Cardiac muscle cell (in vitro differentiated cells and primary cell): ENCODE measurements at regions not wholly inside any gene's neighbourhood (a gene's known extent, or its start where the extent isn't known, plus 50 kb on each side); places are given as distances from the start of the nearest gene placed in this dataset.

ENCODE experiments used
- DNase-seq, 2 donors: peaks; one replicate each; pipeline versions ENCODE4 v3.0.0 to v3.0.0-alpha.2; 2010 to 2017; ENCODE audit warnings: low read depth in 1 of 2, low spot score in 1 of 2
- H3K27ac ChIP-seq: fragments of 200-600 bp; sonication (generic); 2 replicates; pipeline ENCODE4 v1.5.1; 2016
- H3K27me3 ChIP-seq: fragments of 200-600 bp; sonication (generic); 2 replicates; pipeline ENCODE4 v1.6.0; 2016; ENCODE audit warnings: control low read depth
- H3K36me3 ChIP-seq: fragments of 200-600 bp; sonication (generic); 2 replicates; pipeline ENCODE4 v1.5.1; 2016; ENCODE audit warnings: control low read depth
- H3K4me1 ChIP-seq: fragments of 200-600 bp; sonication (generic); 2 replicates; pipeline ENCODE4 v1.8.1; 2017; ENCODE audit warnings: low read depth, mild to moderate bottlenecking, mixed run types
- H3K4me3 ChIP-seq: fragments of 200-600 bp; sonication (generic); 2 replicates; pipeline ENCODE4 v1.5.1; 2016; ENCODE audit warnings: mild to moderate bottlenecking
- H3K9me3 ChIP-seq: fragments of 200-600 bp; sonication (generic); 2 replicates; pipeline ENCODE4 v1.5.1; 2017; ENCODE audit warnings: low read depth, mild to moderate bottlenecking, control low read depth
- TF ChIP-seq, protein P1 (sequence below): IDR thresholded peaks from 2 replicates; pipeline ENCODE4 v1.5.1; 2012; ENCODE audit warnings: low read depth, mild to moderate bottlenecking, low read length

GRCh38 chr15:53445531-53445930 is 313.9 kb downstream of the WDR72 start:
- H3K4me3 ChIP-seq, result no peak overlapping the region
- H3K27ac ChIP-seq, result no peak overlapping the region
- no peaks in the 10 kb centered on the region for H3K36me3 ChIP-seq
- no peaks in the 10 kb centered on the region for H3K27me3 ChIP-seq
- H3K9me3 ChIP-seq, result no peaks in the 10 kb centered on the region
- no peak for DNase-seq
- TF ChIP-seq, protein P1, sequence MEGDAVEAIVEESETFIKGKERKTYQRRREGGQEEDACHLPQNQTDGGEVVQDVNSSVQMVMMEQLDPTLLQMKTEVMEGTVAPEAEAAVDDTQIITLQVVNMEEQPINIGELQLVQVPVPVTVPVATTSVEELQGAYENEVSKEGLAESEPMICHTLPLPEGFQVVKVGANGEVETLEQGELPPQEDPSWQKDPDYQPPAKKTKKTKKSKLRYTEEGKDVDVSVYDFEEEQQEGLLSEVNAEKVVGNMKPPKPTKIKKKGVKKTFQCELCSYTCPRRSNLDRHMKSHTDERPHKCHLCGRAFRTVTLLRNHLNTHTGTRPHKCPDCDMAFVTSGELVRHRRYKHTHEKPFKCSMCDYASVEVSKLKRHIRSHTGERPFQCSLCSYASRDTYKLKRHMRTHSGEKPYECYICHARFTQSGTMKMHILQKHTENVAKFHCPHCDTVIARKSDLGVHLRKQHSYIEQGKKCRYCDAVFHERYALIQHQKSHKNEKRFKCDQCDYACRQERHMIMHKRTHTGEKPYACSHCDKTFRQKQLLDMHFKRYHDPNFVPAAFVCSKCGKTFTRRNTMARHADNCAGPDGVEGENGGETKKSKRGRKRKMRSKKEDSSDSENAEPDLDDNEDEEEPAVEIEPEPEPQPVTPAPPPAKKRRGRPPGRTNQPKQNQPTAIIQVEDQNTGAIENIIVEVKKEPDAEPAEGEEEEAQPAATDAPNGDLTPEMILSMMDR, result no peak
- H3K4me1 ChIP-seq, result no peaks in the 10 kb centered on the region

DNA sequence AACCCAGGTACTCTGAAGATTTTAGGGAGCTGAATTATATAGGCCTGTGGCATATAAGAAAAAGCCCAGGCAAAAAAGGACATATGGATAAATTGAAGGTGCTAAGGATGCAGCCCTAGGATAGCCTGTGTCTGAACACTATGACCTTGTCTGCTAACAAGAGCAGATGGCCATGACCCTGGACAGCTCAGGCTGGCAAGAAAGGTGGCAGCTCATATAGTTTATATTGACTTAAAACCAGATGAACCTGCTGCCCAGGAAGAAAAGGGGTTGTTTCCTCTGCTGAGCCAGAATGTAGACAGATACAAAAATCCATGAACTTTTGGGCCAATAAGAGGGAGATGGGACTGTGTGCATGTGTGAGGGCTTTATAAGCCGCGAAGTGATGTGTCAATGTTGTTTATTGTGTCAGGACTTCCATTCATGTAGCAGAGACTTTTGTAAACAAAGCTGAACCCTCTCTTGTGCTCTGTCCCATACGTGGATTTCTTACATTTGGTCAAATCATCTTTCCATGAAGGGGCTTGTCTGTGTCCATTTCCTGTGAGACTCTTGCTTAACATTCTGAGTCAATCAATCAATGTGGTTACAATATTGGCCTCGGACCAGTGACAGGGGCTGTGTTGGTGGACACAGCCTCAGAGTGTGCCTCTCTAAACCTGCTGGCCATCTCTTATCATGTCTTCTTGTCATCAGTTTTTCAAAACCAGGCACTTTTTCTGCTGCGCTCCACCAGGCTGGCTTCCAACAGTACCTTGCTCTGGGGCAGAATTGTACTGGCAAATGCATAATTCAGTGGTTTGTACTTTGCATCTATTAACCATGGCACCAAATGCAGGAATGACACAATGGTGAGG is 321.2 kb downstream of the WDR72 start:
- Histone ChIP-seq H3K27ac (no peak overlapping the region), H3K36me3 (no peaks in the 10 kb centered on the region), H3K9me3 (no peaks in the 10 kb centered on the region), H3K4me1 (no peaks in the 10 kb centered on the region), H3K4me3 (no peak overlapping the region), H3K27me3 (no peaks in the 10 kb centered on the region)
- no peak for DNase-seq
- TF ChIP-seq, protein P1, result no peak

DNA sequence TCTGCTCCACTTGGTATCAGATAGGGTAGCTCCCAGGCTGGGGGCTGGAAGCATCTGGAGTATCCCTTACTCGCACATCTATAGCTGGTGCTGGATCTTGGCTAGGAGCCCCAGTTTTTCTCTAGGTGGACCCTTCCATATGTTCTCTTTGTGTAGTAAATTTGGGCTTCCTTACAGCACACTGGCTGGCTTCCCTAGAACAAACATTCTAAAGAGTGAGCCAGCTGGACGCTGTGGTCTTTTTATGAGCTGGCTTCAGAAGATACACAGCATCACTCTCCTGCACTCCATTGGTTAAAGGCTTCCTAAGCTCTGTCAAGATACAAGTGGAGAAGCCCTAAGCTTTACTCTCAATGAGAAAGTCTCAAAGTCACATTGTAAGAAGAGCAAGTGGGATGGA is 322.1 kb downstream of the WDR72 start:
- TF ChIP-seq, protein P1, result no peak
- no peak overlapping the region for H3K4me3 ChIP-seq
- no peak for DNase-seq
- H3K27ac ChIP-seq, result no peak overlapping the region
- no peaks in the 10 kb centered on the region for H3K4me1 ChIP-seq
- no peaks in the 10 kb centered on the region for H3K27me3 ChIP-seq
- no peaks in the 10 kb centered on the region for H3K9me3 ChIP-seq
- no peaks in the 10 kb centered on the region for H3K36me3 ChIP-seq

- no peak for DNase-seq
- no peak overlapping the region for H3K4me3 ChIP-seq
- no peaks in the 10 kb centered on the region for H3K9me3 ChIP-seq
- no peaks in the 10 kb centered on the region for H3K4me1 ChIP-seq
- TF ChIP-seq, protein P1, result no peak
- H3K27ac ChIP-seq, result no peak overlapping the region
- H3K36me3 ChIP-seq, result no peaks in the 10 kb centered on the region
- H3K27me3 ChIP-seq, result no peaks in the 10 kb centered on the region
Measured at GRCh38 chr15:53434174-53434678, 325.2 kb downstream of the WDR72 start.

- Histone ChIP-seq H3K27ac (no peak overlapping the region), H3K36me3 (no peaks in the 10 kb centered on the region), H3K4me1 (no peaks in the 10 kb centered on the region), H3K4me3 (no peak overlapping the region), H3K27me3 (no peaks in the 10 kb centered on the region), H3K9me3 (no peaks in the 10 kb centered on the region)
- TF ChIP-seq, protein P1, result no peak
- DNase-seq, result no peak
Measured at GRCh38 chr15:53416219-53416940, 343.1 kb downstream of the WDR72 start.
